ENCODE measurements at regions not wholly inside any gene's neighbourhood (a gene's known extent, or its start where the extent isn't known, plus 50 kb on each side); places are given as distances from the start of the nearest gene placed in this dataset.

DNA sequence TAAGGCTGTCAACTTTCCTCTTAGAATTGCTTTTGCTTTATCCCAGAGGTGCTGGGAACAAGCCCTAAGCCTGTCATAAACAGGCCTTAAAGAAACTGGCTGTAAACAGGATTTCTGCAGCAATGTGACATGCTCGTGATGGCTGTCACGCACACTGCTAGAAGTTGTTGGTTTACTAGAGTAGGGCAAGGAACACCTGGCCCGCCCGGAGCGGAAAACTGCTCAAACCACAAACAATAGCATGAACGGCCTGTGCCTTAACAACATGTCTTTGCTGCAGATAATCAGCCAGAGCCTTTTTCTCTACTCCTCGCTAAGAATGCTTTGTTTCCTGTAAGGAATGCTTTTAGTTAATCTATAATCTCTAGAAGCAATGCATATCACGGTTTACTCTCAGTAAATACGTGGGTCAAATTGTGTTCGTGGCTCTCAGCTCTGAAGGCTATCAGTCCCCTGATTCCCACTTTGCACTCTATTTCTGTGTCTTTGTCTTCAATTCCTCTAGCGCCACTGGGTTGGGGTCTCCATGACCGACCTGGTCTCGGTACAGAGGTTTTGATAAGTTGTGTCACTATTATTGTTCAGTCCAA is 318.3 kb downstream of the GLUD2 start:
- TF ChIP-seq CTCF (IDR thresholded peaks at IDR 0.05; ENCODE audit: low read depth, low read length) (no peak), POLR2A (IDR thresholded peaks at IDR 0.05; ENCODE audit: extremely low read depth, insufficient read length) (no peak), MYC (IDR thresholded peaks at IDR 0.05; ENCODE audit: low read depth, low read length) (no peak)
- TF ChIP-seq, protein P1, sequence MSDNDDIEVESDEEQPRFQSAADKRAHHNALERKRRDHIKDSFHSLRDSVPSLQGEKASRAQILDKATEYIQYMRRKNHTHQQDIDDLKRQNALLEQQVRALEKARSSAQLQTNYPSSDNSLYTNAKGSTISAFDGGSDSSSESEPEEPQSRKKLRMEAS (IDR thresholded peaks at IDR 0.05; ENCODE audit: low read depth, low read length), result no peak

Measured in NB4 (cell line).